Thyroid gland (tissue), 4 donors: ENCODE measurements at regions not wholly inside any gene's neighbourhood (a gene's known extent, or its start where the extent isn't known, plus 50 kb on each side); places are given as distances from the start of the nearest gene placed in this dataset.

Experiments used
- DNase-seq, 2 donors: peaks; one replicate each; pipeline ENCODE4 v3.0.0-alpha.2; 2019
- H3K27ac ChIP-seq, 3 donors: fragments of 200-600 bp; sonication (generic); 1 replicate in 2 of 3; 2 replicates in 1 of 3; pipeline ENCODE4 v1.5.1; 2016 to 2019; ENCODE audit warnings: mild to moderate bottlenecking in 1 of 3, moderate library complexity in 1 of 3
- H3K27me3 ChIP-seq: fragments of 200-600 bp; sonication (generic); one replicate; pipeline ENCODE4 v1.5.1; 2019
- H3K36me3 ChIP-seq, 2 donors: fragments of 200-600 bp; sonication (generic); one replicate each; pipeline ENCODE4 v1.5.1; 2016 to 2019
- H3K4me1 ChIP-seq, 2 donors: fragments of 200-600 bp; sonication (generic); one replicate each; pipeline ENCODE4 v1.5.1; 2017 to 2019
- H3K4me3 ChIP-seq, 3 donors: fragments of 200-600 bp; sonication (generic); replicated peaks in 1 of 3; 1 replicate in 2 of 3; 2 replicates in 1 of 3; pipeline ENCODE4 v1.5.1; 2016; ENCODE audit warnings: mild to moderate bottlenecking in 1 of 3
- H3K9me3 ChIP-seq: fragments of 200-600 bp; sonication (generic); one replicate; pipeline ENCODE4 v1.5.1; 2017
- CTCF ChIP-seq, 6 experiments: fragments of 200-600 bp in 3 of 6; fragments of 450-650 bp in 3 of 6; sonication (generic) in 3 of 6; IDR thresholded peaks; one replicate each; pipeline ENCODE4 v1.5.1; 2016 to 2019; ENCODE audit warnings: antibody characterized with exemption in 6 of 6, mild to moderate bottlenecking in 2 of 6, inconsistent platforms in 1 of 6, moderate library complexity in 1 of 6
- POLR2A ChIP-seq, 2 donors: fragments of 450-650 bp; IDR thresholded peaks; one replicate each; pipeline ENCODE4 v1.6.1; 2017; ENCODE audit warnings: antibody characterized with exemption in 2 of 2, mild to moderate bottlenecking in 2 of 2, moderate library complexity in 1 of 2
- WGBS, 2 donors: methylation state at CpG; one replicate each; pipeline ENCODE4 v1.1.5; 2017; 5-methylcytosine and 5-hydroxymethylcytosine counted together
- intact Hi-C: fragments of 100-400 bp; cut with DNase I; formaldehyde crosslinking; loops from one replicate; pipeline ENCODE4 v1.15.1; 2023

- Histone ChIP-seq H3K36me3 (no peaks in the 10 kb centered on the region), H3K4me1 (no peaks in the 10 kb centered on the region), H3K27ac (no peak overlapping the region), H3K4me3 (no peak overlapping the region), H3K27me3 (no peaks in the 10 kb centered on the region), H3K9me3 (no peaks in the 10 kb centered on the region)
- WGBS, 2 donors, result 84 to 93% methylated on average over 1 of the region's 1 CpG
- intact Hi-C loops, result no loop called here
- DNase-seq, result no peak
- TF ChIP-seq POLR2A (IDR thresholded peaks at IDR 0.05) (no peak), CTCF (IDR thresholded peaks at IDR 0.05) (no peak)
Observed at GRCh38 chr6:51271615-51272014, 452.9 kb downstream of the TFAP2B start.

- Histone ChIP-seq H3K9me3 (no peaks in the 10 kb centered on the region), H3K4me3 (no peak overlapping the region), H3K36me3 (no peaks in the 10 kb centered on the region), H3K4me1 (no peaks in the 10 kb centered on the region), H3K27me3 (no peaks in the 10 kb centered on the region), H3K27ac (no peak overlapping the region)
- 49 to 50% methylated on average over 5 of the region's 5 CpGs for WGBS, 2 donors
- DNase-seq, result no peak
- TF ChIP-seq POLR2A (IDR thresholded peaks at IDR 0.05) (no peak), CTCF (IDR thresholded peaks at IDR 0.05) (no peak)
- intact Hi-C loops, result no loop called here
Observed at GRCh38 chr6:51273228-51273961, 454.7 kb downstream of the TFAP2B start.

DNA sequence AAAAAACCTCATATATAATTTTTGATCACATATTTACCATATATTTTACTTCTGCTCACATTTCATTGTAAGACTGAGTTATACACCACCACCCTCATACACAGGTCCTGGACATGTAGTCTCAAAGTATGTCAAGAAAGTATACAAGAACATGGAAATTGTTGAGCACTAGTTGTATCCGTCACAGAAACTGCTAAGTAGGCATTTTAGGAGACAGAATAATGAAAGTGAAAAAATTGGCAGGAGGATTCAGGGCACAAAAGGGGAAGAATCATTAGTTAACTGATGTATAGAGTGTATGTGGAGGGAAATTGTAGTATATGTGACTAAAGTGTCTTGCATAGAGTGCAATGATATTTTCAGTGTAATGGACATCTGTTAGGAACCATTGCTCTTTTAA lies 458.8 kb downstream of the TFAP2B start:
- no peak for DNase-seq
- Histone ChIP-seq H3K36me3 (no peaks in the 10 kb centered on the region), H3K27ac (no peak overlapping the region), H3K4me3 (no peak overlapping the region), H3K9me3 (no peaks in the 10 kb centered on the region), H3K27me3 (no peaks in the 10 kb centered on the region), H3K4me1 (no peaks in the 10 kb centered on the region)
- no peak for TF ChIP-seq POLR2A (IDR thresholded peaks at IDR 0.05)
- no peak for TF ChIP-seq CTCF (IDR thresholded peaks at IDR 0.05)
- intact Hi-C loops, result no loop called here
- WGBS, 2 donors, result 81 to 85% methylated on average over 1 of the region's 1 CpG

DNA sequence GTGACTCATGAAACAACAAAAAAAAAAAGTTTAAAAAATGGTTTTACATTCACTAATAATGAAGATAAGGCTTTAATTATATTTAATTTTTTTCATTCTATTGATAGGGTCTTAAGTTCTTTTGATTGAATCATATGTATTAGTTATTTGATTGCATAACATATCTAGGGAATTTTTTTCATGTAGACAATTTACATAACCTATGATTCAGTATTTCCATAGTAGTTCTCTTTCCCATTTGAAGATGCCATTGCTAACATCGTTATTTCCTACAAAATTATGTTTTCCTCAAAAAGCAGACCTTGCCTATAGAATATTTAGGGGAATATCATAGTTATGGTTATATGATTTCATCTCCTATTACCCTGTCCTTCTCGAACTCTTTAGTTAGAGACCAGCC lies 463.4 kb downstream of the TFAP2B start:
- Histone ChIP-seq H3K4me3 (no peak overlapping the region), H3K9me3 (no peaks in the 10 kb centered on the region), H3K27me3 (no peaks in the 10 kb centered on the region), H3K36me3 (no peaks in the 10 kb centered on the region), H3K27ac (no peak overlapping the region), H3K4me1 (no peaks in the 10 kb centered on the region)
- no peak for DNase-seq
- intact Hi-C loops, result no loop called here
- WGBS, 2 donors, result 56 to 76% methylated on average over 2 of the region's 2 CpGs
- TF ChIP-seq POLR2A (IDR thresholded peaks at IDR 0.05), result no peak
- no peak for TF ChIP-seq CTCF (IDR thresholded peaks at IDR 0.05)

- intact Hi-C loops, result no loop called here
Observed at GRCh38 chr6:51283723-51284355, 465.2 kb downstream of the TFAP2B start.

More at GRCh38 chr6:51283723-51284355, 465.2 kb downstream of the TFAP2B start:
- no peaks in the 10 kb centered on the region for H3K36me3 ChIP-seq
- TF ChIP-seq POLR2A (IDR thresholded peaks at IDR 0.05) (no peak), CTCF (IDR thresholded peaks at IDR 0.05) (no peak)
- no peak overlapping the region for H3K4me3 ChIP-seq
- no peaks in the 10 kb centered on the region for H3K4me1 ChIP-seq
- WGBS, 2 donors, result 80 to 83% methylated on average over 6 of the region's 6 CpGs
- no peaks in the 10 kb centered on the region for H3K9me3 ChIP-seq
- no peak overlapping the region for H3K27ac ChIP-seq
- no peak for DNase-seq
- no peaks in the 10 kb centered on the region for H3K27me3 ChIP-seq
